H9 (cell line): ENCODE measurements at regions not wholly inside any gene's neighbourhood (a gene's known extent, or its start where the extent isn't known, plus 50 kb on each side); places are given as distances from the start of the nearest gene placed in this dataset.

ENCODE experiments used
- DNase-seq: peaks from one replicate; pipeline ENCODE4 v3.0.0-alpha.2; 2017
- H2AFZ ChIP-seq: one replicate; pipeline ENCODE4 v1.6.1; 2013; ENCODE audit warnings: mild to moderate bottlenecking, low read length, control low read depth, moderate library complexity
- H2AK5ac ChIP-seq: 2 replicates; pipeline ENCODE4 v1.6.1; 2013; ENCODE audit warnings: low read length, control low read depth, mixed read lengths; ENCODE audit not compliant: insufficient read length
- H2BK120ac ChIP-seq: one replicate; pipeline ENCODE4 v1.6.1; 2013; ENCODE audit warnings: low read depth, mild to moderate bottlenecking, low read length, control low read depth, inconsistent platforms; ENCODE audit not compliant: poor library complexity, severe bottlenecking
- H2BK12ac ChIP-seq: 2 replicates; pipeline ENCODE4 v1.6.1; 2013; ENCODE audit warnings: low read length, control low read depth, mixed read lengths, low read depth; ENCODE audit not compliant: insufficient read length
- H2BK15ac ChIP-seq: 2 replicates; pipeline ENCODE4 v1.6.1; 2013; ENCODE audit warnings: low read depth, low read length, control low read depth
- H2BK20ac ChIP-seq: one replicate; pipeline ENCODE4 v1.6.1; 2013; ENCODE audit warnings: low read depth, mild to moderate bottlenecking, low read length, control low read depth, inconsistent platforms; ENCODE audit not compliant: poor library complexity, severe bottlenecking
- H2BK5ac ChIP-seq: 2 replicates; pipeline ENCODE4 v1.6.1; 2013; ENCODE audit warnings: low read length, control low read depth, mixed read lengths; ENCODE audit not compliant: insufficient read length
- H3K14ac ChIP-seq: 2 replicates; pipeline ENCODE4 v1.6.1; 2013; ENCODE audit warnings: low read length, control low read depth; ENCODE audit not compliant: insufficient read depth
- H3K18ac ChIP-seq: 2 replicates; pipeline ENCODE4 v1.6.1; 2013; ENCODE audit warnings: low read depth, mild to moderate bottlenecking, mixed read lengths, low read length, control low read depth; ENCODE audit not compliant: insufficient read length
- H3K23ac ChIP-seq: 2 replicates; pipeline ENCODE4 v1.6.1; 2013; ENCODE audit warnings: low read length, control low read depth, mixed read lengths, low read depth; ENCODE audit not compliant: insufficient read length
- H3K23me2 ChIP-seq: 2 replicates; pipeline ENCODE4 v1.6.1; 2013; ENCODE audit warnings: low read depth, mild to moderate bottlenecking, mixed read lengths, low read length, control low read depth; ENCODE audit not compliant: insufficient read length, poor library complexity, severe bottlenecking
- H3K27ac ChIP-seq: 2 replicates; pipeline ENCODE4 v1.5.1; 2013; ENCODE audit warnings: low read length, control low read depth, mixed read lengths, low read depth; ENCODE audit not compliant: insufficient read length
- H3K27me3 ChIP-seq: 2 replicates; pipeline ENCODE4 v1.6.1; 2013; ENCODE audit warnings: low read length, control low read depth, inconsistent platforms; ENCODE audit not compliant: insufficient read depth
- H3K4ac ChIP-seq: 2 replicates; pipeline ENCODE4 v1.6.1; 2013; ENCODE audit warnings: low read depth, mild to moderate bottlenecking, control low read depth, inconsistent platforms, low read length, moderate library complexity
- H3K4me1 ChIP-seq: 2 replicates; pipeline ENCODE4 v1.6.1; 2013; ENCODE audit warnings: low read length, control low read depth, inconsistent platforms; ENCODE audit not compliant: insufficient read depth
- H3K4me2 ChIP-seq: 2 replicates; pipeline ENCODE4 v1.6.1; 2013; ENCODE audit warnings: low read length, control low read depth, mixed read lengths; ENCODE audit not compliant: insufficient read length, insufficient read depth
- H3K56ac ChIP-seq: 2 replicates; pipeline ENCODE4 v1.6.1; 2013; ENCODE audit warnings: low read depth, mild to moderate bottlenecking, mixed read lengths, low read length, control low read depth; ENCODE audit not compliant: insufficient read length
- H3K79me1 ChIP-seq: 2 replicates; pipeline ENCODE4 v1.6.1; 2013; ENCODE audit warnings: low read depth, mild to moderate bottlenecking, moderate library complexity, low read length, control low read depth, inconsistent platforms; ENCODE audit not compliant: insufficient read depth, poor library complexity, severe bottlenecking
- H3K79me2 ChIP-seq: 2 replicates; pipeline ENCODE4 v1.6.1; 2013; ENCODE audit warnings: low read length, control low read depth, inconsistent platforms; ENCODE audit not compliant: insufficient read depth
- H3K9ac ChIP-seq: 2 replicates; pipeline ENCODE4 v1.6.1; 2013; ENCODE audit warnings: low read length, control low read depth, mixed read lengths; ENCODE audit not compliant: insufficient read length; ENCODE audit errors: extremely low read depth
- H3K9me3 ChIP-seq: one replicate; pipeline ENCODE4 v1.6.1; 2013; ENCODE audit warnings: low read depth, low read length, inconsistent platforms; ENCODE audit not compliant: control insufficient read depth
- H3T11ph ChIP-seq: one replicate; pipeline ENCODE4 v1.6.1; 2013; ENCODE audit warnings: mild to moderate bottlenecking, low read length, control low read depth, inconsistent platforms
- H4K20me1 ChIP-seq: one replicate; pipeline ENCODE4 v1.6.1; 2013; ENCODE audit not compliant: control insufficient read depth, insufficient read length, insufficient read depth
- H4K5ac ChIP-seq: 2 replicates; pipeline ENCODE4 v1.6.1; 2013; ENCODE audit warnings: low read depth, mild to moderate bottlenecking, mixed read lengths, low read length, control low read depth; ENCODE audit not compliant: insufficient read length
- H4K8ac ChIP-seq: replicated peaks from 2 replicates; pipeline ENCODE4 v1.6.1; 2013; ENCODE audit warnings: low read length, control low read depth, mixed read lengths, low read depth; ENCODE audit not compliant: insufficient read length
- H4K91ac ChIP-seq: 2 replicates; pipeline ENCODE4 v1.6.1; 2013; ENCODE audit warnings: low read depth, mild to moderate bottlenecking, moderate library complexity, mixed read lengths, low read length, control low read depth; ENCODE audit not compliant: insufficient read length
- H3K27ac Mint-ChIP-seq, 3 experiments: 2 replicates in 2 of 3; 3 replicates in 1 of 3; pipeline ENCODE4 v1.8.0; 2020 to 2021; ENCODE audit warnings: mixed read lengths in 3 of 3, mild to moderate bottlenecking in 1 of 3, moderate library complexity in 1 of 3
- H3K27me3 Mint-ChIP-seq: 2 replicates; pipeline ENCODE4 v1.8.0; 2021; ENCODE audit warnings: low read depth, mild to moderate bottlenecking, moderate library complexity, mixed read lengths
- H3K36me3 Mint-ChIP-seq, 3 experiments: 2 replicates in 2 of 3; 3 replicates in 1 of 3; pipeline ENCODE4 v1.8.0; 2020 to 2021; ENCODE audit warnings: low read depth in 3 of 3, mixed read lengths in 3 of 3; ENCODE audit not compliant: insufficient read depth in 1 of 3
- H3K4me1 Mint-ChIP-seq, 2 experiments: 2 replicates each; pipeline ENCODE4 v1.8.0; 2020; ENCODE audit warnings: mixed read lengths in 2 of 2
- H3K4me3 Mint-ChIP-seq, 2 experiments: 2 replicates in 1 of 2; 3 replicates in 1 of 2; pipeline ENCODE4 v1.8.0; 2020 to 2021; ENCODE audit warnings: mild to moderate bottlenecking in 2 of 2, mixed read lengths in 2 of 2, moderate library complexity in 1 of 2
- H3K9me3 Mint-ChIP-seq, 2 experiments: 2 replicates in 1 of 2; 3 replicates in 1 of 2; pipeline ENCODE4 v1.8.0; 2020; ENCODE audit warnings: mild to moderate bottlenecking in 2 of 2, mixed read lengths in 2 of 2, moderate library complexity in 1 of 2
- WGBS: extraction: QIAGEN DNeasy Blood & Tissue Kit; methylation state at CpG from one replicate; pipeline ENCODE4 v1.1.7; 2013; ENCODE audit warnings: missing lambda C conversion rate, low lambda C conversion rate, mixed read lengths; ENCODE audit not compliant: insufficient read length; ENCODE audit errors: extremely low coverage; 5-methylcytosine and 5-hydroxymethylcytosine counted together
- TF ChIP-seq, protein P1 (sequence below): fragments of 200-600 bp; sonication (generic); conservative IDR thresholded peaks from 3 replicates; pipeline ENCODE4 v1.8.0; 2021; ENCODE audit warnings: antibody characterized with exemption, mild to moderate bottlenecking

DNA sequence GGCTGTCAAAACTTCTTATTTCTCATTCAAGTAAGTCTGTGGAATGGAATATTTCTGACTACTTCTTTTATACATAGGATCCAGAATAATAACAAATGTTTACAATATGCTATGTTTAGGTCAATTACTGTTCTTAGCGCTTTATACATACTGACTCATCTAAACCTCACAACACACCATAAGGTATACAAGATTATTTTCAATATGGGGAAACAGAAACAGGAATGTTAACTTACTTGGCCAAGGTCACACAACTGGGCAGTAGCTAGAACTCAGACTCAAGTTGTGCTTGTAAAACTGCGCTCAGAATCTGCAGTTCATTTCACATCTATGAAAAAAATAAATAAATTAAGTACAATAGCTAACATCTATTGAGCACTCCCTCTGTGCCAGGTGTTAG lies 168.0 kb downstream of the GNAI1 start:
- Histone ChIP-seq H3K14ac (no peak overlapping the region), H2BK5ac (no peak overlapping the region), H3K79me2 (no peaks in the 10 kb centered on the region), H3K4ac (no peak overlapping the region), H2AK5ac (no peak overlapping the region), H3K18ac (no peak overlapping the region), H4K91ac (no peak overlapping the region), H2BK120ac (no peak overlapping the region), H2BK12ac (no peak overlapping the region), H3K4me2 (no peak overlapping the region), H3T11ph (no peak overlapping the region), H3K79me1 (no peaks in the 10 kb centered on the region), H4K8ac (no peak overlapping the region), H3K23ac (no peak overlapping the region), H3K23me2 (no peaks in the 10 kb centered on the region), H3K27ac (no peak overlapping the region), H2BK15ac (no peak overlapping the region), H2AFZ (no peak overlapping the region), H3K56ac (no peak overlapping the region), H3K4me1 (no peaks in the 10 kb centered on the region), H4K5ac (no peak overlapping the region), H3K9ac (no peak overlapping the region), H4K20me1 (no peaks in the 10 kb centered on the region), H3K27me3 (peaks cover 19% of the 10 kb centered on the region; the same call in 1 of the 2 replicates), H2BK20ac (no peak overlapping the region), H3K9me3 (no peaks in the 10 kb centered on the region)
- no CpG with 5 or more reads among the region's 2 CpGs for WGBS
- Mint-ChIP-seq H3K4me3 (no peak overlapping the region), H3K27me3 (peaks cover 59% of the 10 kb centered on the region), H3K4me1 (peaks cover 11 to 15% of the 10 kb centered on the region in 2 experiments), H3K9me3 (no peaks in the 10 kb centered on the region; a peak in 2 of 5 replicates), H3K27ac (no peak overlapping the region), H3K36me3 (no peaks in the 10 kb centered on the region)
- TF ChIP-seq, protein P1, sequence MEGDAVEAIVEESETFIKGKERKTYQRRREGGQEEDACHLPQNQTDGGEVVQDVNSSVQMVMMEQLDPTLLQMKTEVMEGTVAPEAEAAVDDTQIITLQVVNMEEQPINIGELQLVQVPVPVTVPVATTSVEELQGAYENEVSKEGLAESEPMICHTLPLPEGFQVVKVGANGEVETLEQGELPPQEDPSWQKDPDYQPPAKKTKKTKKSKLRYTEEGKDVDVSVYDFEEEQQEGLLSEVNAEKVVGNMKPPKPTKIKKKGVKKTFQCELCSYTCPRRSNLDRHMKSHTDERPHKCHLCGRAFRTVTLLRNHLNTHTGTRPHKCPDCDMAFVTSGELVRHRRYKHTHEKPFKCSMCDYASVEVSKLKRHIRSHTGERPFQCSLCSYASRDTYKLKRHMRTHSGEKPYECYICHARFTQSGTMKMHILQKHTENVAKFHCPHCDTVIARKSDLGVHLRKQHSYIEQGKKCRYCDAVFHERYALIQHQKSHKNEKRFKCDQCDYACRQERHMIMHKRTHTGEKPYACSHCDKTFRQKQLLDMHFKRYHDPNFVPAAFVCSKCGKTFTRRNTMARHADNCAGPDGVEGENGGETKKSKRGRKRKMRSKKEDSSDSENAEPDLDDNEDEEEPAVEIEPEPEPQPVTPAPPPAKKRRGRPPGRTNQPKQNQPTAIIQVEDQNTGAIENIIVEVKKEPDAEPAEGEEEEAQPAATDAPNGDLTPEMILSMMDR = no peak
- DNase-seq = no peak
